Loucy (cell line): ENCODE measurements at regions not wholly inside any gene's neighbourhood (a gene's known extent, or its start where the extent isn't known, plus 50 kb on each side); places are given as distances from the start of the nearest gene placed in this dataset.

ENCODE experiments used
- H2AFZ ChIP-seq: fragments of 200-600 bp; sonication (generic); 2 replicates; pipeline ENCODE4 v1.6.0; 2016; ENCODE audit warnings: antibody characterized with exemption, mild to moderate bottlenecking, low read length, moderate library complexity
- H3F3A ChIP-seq: fragments of 200-600 bp; 2 replicates; pipeline ENCODE4 v1.6.0; 2016; ENCODE audit warnings: antibody characterized with exemption, low read depth, mild to moderate bottlenecking
- H3K27me3 ChIP-seq: fragments of 200-600 bp; sonication (generic); 2 replicates; pipeline ENCODE4 v1.6.1; 2014; ENCODE audit warnings: low read length, mild to moderate bottlenecking; ENCODE audit not compliant: insufficient read depth, poor library complexity, severe bottlenecking
- H3K36me3 ChIP-seq: fragments of 200-600 bp; sonication (generic); 2 replicates; pipeline ENCODE4 v1.6.1; 2016; ENCODE audit warnings: low read length; ENCODE audit not compliant: insufficient read depth
- H3K4me1 ChIP-seq: fragments of 200-600 bp; sonication (generic); 2 replicates; pipeline ENCODE4 v1.5.1; 2014; ENCODE audit warnings: low read length, mild to moderate bottlenecking; ENCODE audit not compliant: insufficient read depth, poor library complexity, severe bottlenecking
- H3K4me2 ChIP-seq: fragments of 200-600 bp; sonication (generic); 2 replicates; pipeline ENCODE4 v1.6.0; 2014; ENCODE audit warnings: antibody characterized with exemption, low read length, low read depth, mild to moderate bottlenecking; ENCODE audit not compliant: poor library complexity, severe bottlenecking
- H3K4me3 ChIP-seq: fragments of 200-600 bp; sonication (generic); 2 replicates; pipeline ENCODE4 v1.5.1; 2014; ENCODE audit warnings: low read length, mild to moderate bottlenecking, mixed read lengths; ENCODE audit not compliant: poor library complexity, severe bottlenecking
- H3K79me2 ChIP-seq: fragments of 200-600 bp; sonication (generic); 2 replicates; pipeline ENCODE4 v1.6.1; 2014; ENCODE audit warnings: low read length; ENCODE audit not compliant: insufficient read depth
- H3K9ac ChIP-seq: fragments of 200-600 bp; sonication (generic); 2 replicates; pipeline ENCODE4 v1.6.0; 2014; ENCODE audit warnings: mild to moderate bottlenecking, low read depth, low read length, moderate library complexity; ENCODE audit not compliant: poor library complexity, severe bottlenecking
- H3K9me2 ChIP-seq: fragments of 200-600 bp; sonication (generic); replicated peaks from 2 replicates; pipeline ENCODE4 v1.6.1; 2016; ENCODE audit warnings: low read depth, low read length, mixed read lengths
- H3K9me3 ChIP-seq: fragments of 200-600 bp; sonication (generic); 2 replicates; pipeline ENCODE4 v1.6.1; 2014; ENCODE audit warnings: mild to moderate bottlenecking, antibody characterized with exemption, low read length, low read depth; ENCODE audit not compliant: insufficient read depth
- H4K20me1 ChIP-seq: fragments of 200-600 bp; sonication (generic); 2 replicates; pipeline ENCODE4 v1.6.0; 2014; ENCODE audit warnings: antibody characterized with exemption, low read length, mild to moderate bottlenecking; ENCODE audit not compliant: insufficient read depth, poor library complexity, severe bottlenecking
- EZH2phosphoT487 ChIP-seq: fragments of 200-600 bp; IDR thresholded peaks from 2 replicates; pipeline ENCODE4 v1.6.1; 2018; ENCODE audit warnings: antibody characterized with exemption, mild to moderate bottlenecking, moderate library complexity, borderline replicate concordance
- TF ChIP-seq, protein P1 (sequence below): fragments of 200-600 bp; sonication (generic); conservative IDR thresholded peaks from 2 replicates; pipeline ENCODE4 v1.5.1; 2014; ENCODE audit warnings: mild to moderate bottlenecking, antibody characterized with exemption, low read length

DNA sequence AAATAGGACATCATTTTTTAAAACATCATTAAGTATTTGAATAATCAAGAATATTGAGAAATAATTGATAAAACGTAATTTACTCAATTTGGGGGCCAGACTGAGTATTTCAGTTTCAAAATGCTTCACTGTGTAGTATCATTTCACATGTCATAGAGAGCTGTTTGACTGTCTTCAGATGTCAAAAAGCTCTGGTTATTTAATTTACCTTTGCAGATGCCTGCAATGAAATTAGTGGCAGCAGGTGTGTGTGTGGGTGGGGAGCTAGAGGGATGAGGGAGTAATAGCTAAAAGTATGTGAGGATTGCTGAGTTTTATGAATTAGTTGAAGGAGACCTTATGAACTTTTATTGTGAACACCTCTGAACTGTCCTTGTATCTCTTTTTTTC is 567.2 kb upstream of the MEF2C start:
- H2AFZ ChIP-seq = no peak overlapping the region
- H3F3A ChIP-seq = no peaks in the 10 kb centered on the region
- TF ChIP-seq, protein P1, sequence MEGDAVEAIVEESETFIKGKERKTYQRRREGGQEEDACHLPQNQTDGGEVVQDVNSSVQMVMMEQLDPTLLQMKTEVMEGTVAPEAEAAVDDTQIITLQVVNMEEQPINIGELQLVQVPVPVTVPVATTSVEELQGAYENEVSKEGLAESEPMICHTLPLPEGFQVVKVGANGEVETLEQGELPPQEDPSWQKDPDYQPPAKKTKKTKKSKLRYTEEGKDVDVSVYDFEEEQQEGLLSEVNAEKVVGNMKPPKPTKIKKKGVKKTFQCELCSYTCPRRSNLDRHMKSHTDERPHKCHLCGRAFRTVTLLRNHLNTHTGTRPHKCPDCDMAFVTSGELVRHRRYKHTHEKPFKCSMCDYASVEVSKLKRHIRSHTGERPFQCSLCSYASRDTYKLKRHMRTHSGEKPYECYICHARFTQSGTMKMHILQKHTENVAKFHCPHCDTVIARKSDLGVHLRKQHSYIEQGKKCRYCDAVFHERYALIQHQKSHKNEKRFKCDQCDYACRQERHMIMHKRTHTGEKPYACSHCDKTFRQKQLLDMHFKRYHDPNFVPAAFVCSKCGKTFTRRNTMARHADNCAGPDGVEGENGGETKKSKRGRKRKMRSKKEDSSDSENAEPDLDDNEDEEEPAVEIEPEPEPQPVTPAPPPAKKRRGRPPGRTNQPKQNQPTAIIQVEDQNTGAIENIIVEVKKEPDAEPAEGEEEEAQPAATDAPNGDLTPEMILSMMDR = no peak
- no peak for TF ChIP-seq EZH2phosphoT487
- no peaks in the 10 kb centered on the region for H4K20me1 ChIP-seq
- H3K79me2 ChIP-seq = no peaks in the 10 kb centered on the region
- H3K4me3 ChIP-seq = no peak overlapping the region
- no peaks in the 10 kb centered on the region for H3K9me2 ChIP-seq
- H3K36me3 ChIP-seq = no peaks in the 10 kb centered on the region
- no peaks in the 10 kb centered on the region for H3K9me3 ChIP-seq
- no peaks in the 10 kb centered on the region for H3K27me3 ChIP-seq
- H3K9ac ChIP-seq = no peak overlapping the region
- H3K4me1 ChIP-seq = no peaks in the 10 kb centered on the region
- no peak overlapping the region for H3K4me2 ChIP-seq

- H3K27me3 ChIP-seq = no peaks in the 10 kb centered on the region
- peaks cover 4% of the 10 kb centered on the region for H3K4me1 ChIP-seq
- H3K36me3 ChIP-seq = no peaks in the 10 kb centered on the region
- no peaks in the 10 kb centered on the region for H3F3A ChIP-seq
- H3K79me2 ChIP-seq = no peaks in the 10 kb centered on the region
- no peaks in the 10 kb centered on the region for H3K9me2 ChIP-seq
- no peak overlapping the region for H2AFZ ChIP-seq
- H3K9ac ChIP-seq = no peak overlapping the region
- H3K9me3 ChIP-seq = no peaks in the 10 kb centered on the region
- no peak overlapping the region for H3K4me3 ChIP-seq
- TF ChIP-seq, protein P1 = no peak
- no peak for TF ChIP-seq EZH2phosphoT487
- no peaks in the 10 kb centered on the region for H4K20me1 ChIP-seq
- no peak overlapping the region for H3K4me2 ChIP-seq
Observed at GRCh38 chr5:89449392-89450148, 566.6 kb upstream of the MEF2C start.

DNA sequence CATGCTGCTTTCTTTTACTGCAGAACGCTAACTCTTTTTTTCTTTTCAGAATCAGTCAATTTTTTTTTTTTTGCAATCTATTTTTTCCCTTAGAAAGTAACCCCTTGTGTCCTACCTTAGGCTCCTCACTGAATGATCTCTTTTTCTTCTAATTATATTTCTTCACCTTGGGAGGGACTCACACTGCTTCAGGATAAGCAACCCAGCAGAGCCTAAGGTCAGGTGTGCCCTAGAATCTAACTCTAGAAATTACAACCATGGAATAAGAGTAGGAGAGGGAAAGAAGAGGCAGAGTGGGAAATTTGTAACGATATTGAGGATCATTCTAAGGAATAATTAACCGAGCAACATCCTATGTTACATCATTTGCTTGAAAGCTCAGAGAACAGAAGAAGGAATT is 564.0 kb upstream of the MEF2C start:
- no peaks in the 10 kb centered on the region for H3K36me3 ChIP-seq
- no peaks in the 10 kb centered on the region for H3K79me2 ChIP-seq
- TF ChIP-seq, protein P1 = no peak
- peaks cover 6% of the 10 kb centered on the region for H3K4me1 ChIP-seq
- H3K9ac ChIP-seq = no peak overlapping the region
- no peaks in the 10 kb centered on the region for H3K27me3 ChIP-seq
- no peak overlapping the region for H3K4me3 ChIP-seq
- H2AFZ ChIP-seq = no peak overlapping the region
- H4K20me1 ChIP-seq = no peaks in the 10 kb centered on the region
- no peaks in the 10 kb centered on the region for H3K9me2 ChIP-seq
- H3K4me2 ChIP-seq = no peak overlapping the region
- no peaks in the 10 kb centered on the region for H3F3A ChIP-seq
- H3K9me3 ChIP-seq = no peaks in the 10 kb centered on the region
